HCT116 (cell line): ENCODE measurements at regions not wholly inside any gene's neighbourhood (a gene's known extent, or its start where the extent isn't known, plus 50 kb on each side); places are given as distances from the start of the nearest gene placed in this dataset.

ENCODE experiments used
- CBX3 ChIP-seq: IDR thresholded peaks from 2 replicates; pipeline ENCODE4 v1.6.1; 2012; ENCODE audit warnings: low read depth
- EGR1 ChIP-seq: IDR thresholded peaks from 2 replicates; pipeline ENCODE4 v1.6.1; 2012; ENCODE audit warnings: low read depth
- EZH2 ChIP-seq: fragments of 200-600 bp; sonication (generic); IDR thresholded peaks from 2 replicates; pipeline ENCODE4 v1.6.1; 2017; ENCODE audit warnings: antibody characterized with exemption, mixed run types
- EZH2phosphoT487 ChIP-seq: fragments of 200-600 bp; IDR thresholded peaks from 2 replicates; pipeline ENCODE4 v1.6.1; 2018; ENCODE audit warnings: antibody characterized with exemption, borderline replicate concordance
- POLR2A ChIP-seq: IDR thresholded peaks from 2 replicates; pipeline ENCODE4 v1.7.0; 2011; ENCODE audit warnings: borderline replicate concordance; ENCODE audit not compliant: insufficient read depth, insufficient read length; ENCODE audit errors: extremely low read depth
- POLR2AphosphoS5 ChIP-seq: IDR thresholded peaks from 2 replicates; pipeline ENCODE4 v1.6.1; 2011; ENCODE audit warnings: mild to moderate bottlenecking, low read depth, low read length, moderate library complexity
- RAD21 ChIP-seq: IDR thresholded peaks from 2 replicates; pipeline ENCODE4 v1.6.1; 2012; ENCODE audit warnings: low read depth, mild to moderate bottlenecking
- SP1 ChIP-seq: IDR thresholded peaks from 2 replicates; pipeline ENCODE4 v1.6.1; 2012; ENCODE audit warnings: low read depth
- YY1 ChIP-seq: IDR thresholded peaks from 2 replicates; pipeline ENCODE4 v1.6.1; 2011; ENCODE audit warnings: low read length, low read depth, moderate library complexity, mild to moderate bottlenecking; ENCODE audit not compliant: insufficient replicate concordance; ENCODE audit errors: extremely low read depth
- ZNF274 ChIP-seq: fragments of 200-500 bp; sonication (Bioruptor generic); IDR thresholded peaks from 2 replicates; pipeline ENCODE4 v1.6.1; 2014; ENCODE audit warnings: mild to moderate bottlenecking, low read depth, low read length, inconsistent platforms
- TF ChIP-seq, protein P1 (sequence below), 3 experiments: fragments of 200-600 bp in 1 of 3; sonication (generic) in 1 of 3; IDR thresholded peaks in 2 of 3; conservative IDR thresholded peaks in 1 of 3; 2 replicates each; pipeline ENCODE4 v1.5.1; 2012 to 2017; ENCODE audit warnings: low read depth in 2 of 3, low read length in 2 of 3, antibody characterized with exemption in 1 of 3, borderline replicate concordance in 1 of 3, control low read depth in 1 of 3, mild to moderate bottlenecking in 1 of 3, mixed read lengths in 1 of 3, mixed run types in 1 of 3, moderate library complexity in 1 of 3; ENCODE audit not compliant: insufficient read depth in 1 of 3
- TF ChIP-seq, protein P2 (sequence below): IDR thresholded peaks from 2 replicates; pipeline ENCODE4 v1.6.1; 2012
- TF ChIP-seq, protein P3 (sequence below): IDR thresholded peaks from 2 replicates; pipeline ENCODE4 v1.6.1; 2012; ENCODE audit warnings: low read depth
- TF ChIP-seq, protein P4 (sequence below): IDR thresholded peaks from 2 replicates; pipeline ENCODE4 v1.6.1; 2011; ENCODE audit warnings: mild to moderate bottlenecking, low read length, moderate library complexity; ENCODE audit not compliant: insufficient replicate concordance; ENCODE audit errors: extremely low read depth

DNA sequence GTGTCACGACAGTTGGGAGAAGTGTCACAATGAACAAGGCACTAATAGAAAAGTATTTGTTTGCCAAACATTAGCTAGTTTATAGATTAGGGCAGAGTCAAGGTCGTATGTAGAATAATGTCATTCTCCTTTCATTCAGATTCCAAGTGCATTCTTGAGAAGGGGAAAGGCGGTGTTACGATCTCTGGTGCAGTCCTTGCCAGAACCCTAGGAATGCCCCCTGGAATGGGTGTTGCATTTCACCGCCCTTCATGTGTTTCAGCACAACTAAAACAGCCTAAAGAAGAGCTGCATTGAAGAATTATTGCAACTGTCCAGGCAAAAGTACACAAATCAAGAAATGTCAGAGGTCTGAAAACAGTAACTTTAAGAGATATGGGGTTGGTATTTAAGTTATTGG is 721.0 kb upstream of the WWC1 start:
- TF ChIP-seq POLR2AphosphoS5 (no peak), ZNF274 (no peak), EZH2 (no peak), POLR2A (no peak), EZH2phosphoT487 (no peak), RAD21 (no peak), EGR1 (no peak), CBX3 (no peak), YY1 (no peak), SP1 (no peak)
- TF ChIP-seq, protein P1, sequence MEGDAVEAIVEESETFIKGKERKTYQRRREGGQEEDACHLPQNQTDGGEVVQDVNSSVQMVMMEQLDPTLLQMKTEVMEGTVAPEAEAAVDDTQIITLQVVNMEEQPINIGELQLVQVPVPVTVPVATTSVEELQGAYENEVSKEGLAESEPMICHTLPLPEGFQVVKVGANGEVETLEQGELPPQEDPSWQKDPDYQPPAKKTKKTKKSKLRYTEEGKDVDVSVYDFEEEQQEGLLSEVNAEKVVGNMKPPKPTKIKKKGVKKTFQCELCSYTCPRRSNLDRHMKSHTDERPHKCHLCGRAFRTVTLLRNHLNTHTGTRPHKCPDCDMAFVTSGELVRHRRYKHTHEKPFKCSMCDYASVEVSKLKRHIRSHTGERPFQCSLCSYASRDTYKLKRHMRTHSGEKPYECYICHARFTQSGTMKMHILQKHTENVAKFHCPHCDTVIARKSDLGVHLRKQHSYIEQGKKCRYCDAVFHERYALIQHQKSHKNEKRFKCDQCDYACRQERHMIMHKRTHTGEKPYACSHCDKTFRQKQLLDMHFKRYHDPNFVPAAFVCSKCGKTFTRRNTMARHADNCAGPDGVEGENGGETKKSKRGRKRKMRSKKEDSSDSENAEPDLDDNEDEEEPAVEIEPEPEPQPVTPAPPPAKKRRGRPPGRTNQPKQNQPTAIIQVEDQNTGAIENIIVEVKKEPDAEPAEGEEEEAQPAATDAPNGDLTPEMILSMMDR (IDR thresholded peaks at IDR 0.05 in 2 of 3, conservative IDR thresholded peaks at IDR 0.05 in 1 of 3; ENCODE audit: borderline replicate concordance in 1 of 3, insufficient read depth in 1 of 3, low read depth in 2 of 3, low read length in 2 of 3), result no peak
- TF ChIP-seq, protein P2, sequence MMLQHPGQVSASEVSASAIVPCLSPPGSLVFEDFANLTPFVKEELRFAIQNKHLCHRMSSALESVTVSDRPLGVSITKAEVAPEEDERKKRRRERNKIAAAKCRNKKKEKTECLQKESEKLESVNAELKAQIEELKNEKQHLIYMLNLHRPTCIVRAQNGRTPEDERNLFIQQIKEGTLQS, result no peak
- TF ChIP-seq, protein P3, sequence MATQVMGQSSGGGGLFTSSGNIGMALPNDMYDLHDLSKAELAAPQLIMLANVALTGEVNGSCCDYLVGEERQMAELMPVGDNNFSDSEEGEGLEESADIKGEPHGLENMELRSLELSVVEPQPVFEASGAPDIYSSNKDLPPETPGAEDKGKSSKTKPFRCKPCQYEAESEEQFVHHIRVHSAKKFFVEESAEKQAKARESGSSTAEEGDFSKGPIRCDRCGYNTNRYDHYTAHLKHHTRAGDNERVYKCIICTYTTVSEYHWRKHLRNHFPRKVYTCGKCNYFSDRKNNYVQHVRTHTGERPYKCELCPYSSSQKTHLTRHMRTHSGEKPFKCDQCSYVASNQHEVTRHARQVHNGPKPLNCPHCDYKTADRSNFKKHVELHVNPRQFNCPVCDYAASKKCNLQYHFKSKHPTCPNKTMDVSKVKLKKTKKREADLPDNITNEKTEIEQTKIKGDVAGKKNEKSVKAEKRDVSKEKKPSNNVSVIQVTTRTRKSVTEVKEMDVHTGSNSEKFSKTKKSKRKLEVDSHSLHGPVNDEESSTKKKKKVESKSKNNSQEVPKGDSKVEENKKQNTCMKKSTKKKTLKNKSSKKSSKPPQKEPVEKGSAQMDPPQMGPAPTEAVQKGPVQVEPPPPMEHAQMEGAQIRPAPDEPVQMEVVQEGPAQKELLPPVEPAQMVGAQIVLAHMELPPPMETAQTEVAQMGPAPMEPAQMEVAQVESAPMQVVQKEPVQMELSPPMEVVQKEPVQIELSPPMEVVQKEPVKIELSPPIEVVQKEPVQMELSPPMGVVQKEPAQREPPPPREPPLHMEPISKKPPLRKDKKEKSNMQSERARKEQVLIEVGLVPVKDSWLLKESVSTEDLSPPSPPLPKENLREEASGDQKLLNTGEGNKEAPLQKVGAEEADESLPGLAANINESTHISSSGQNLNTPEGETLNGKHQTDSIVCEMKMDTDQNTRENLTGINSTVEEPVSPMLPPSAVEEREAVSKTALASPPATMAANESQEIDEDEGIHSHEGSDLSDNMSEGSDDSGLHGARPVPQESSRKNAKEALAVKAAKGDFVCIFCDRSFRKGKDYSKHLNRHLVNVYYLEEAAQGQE, result no peak
- TF ChIP-seq, protein P4, sequence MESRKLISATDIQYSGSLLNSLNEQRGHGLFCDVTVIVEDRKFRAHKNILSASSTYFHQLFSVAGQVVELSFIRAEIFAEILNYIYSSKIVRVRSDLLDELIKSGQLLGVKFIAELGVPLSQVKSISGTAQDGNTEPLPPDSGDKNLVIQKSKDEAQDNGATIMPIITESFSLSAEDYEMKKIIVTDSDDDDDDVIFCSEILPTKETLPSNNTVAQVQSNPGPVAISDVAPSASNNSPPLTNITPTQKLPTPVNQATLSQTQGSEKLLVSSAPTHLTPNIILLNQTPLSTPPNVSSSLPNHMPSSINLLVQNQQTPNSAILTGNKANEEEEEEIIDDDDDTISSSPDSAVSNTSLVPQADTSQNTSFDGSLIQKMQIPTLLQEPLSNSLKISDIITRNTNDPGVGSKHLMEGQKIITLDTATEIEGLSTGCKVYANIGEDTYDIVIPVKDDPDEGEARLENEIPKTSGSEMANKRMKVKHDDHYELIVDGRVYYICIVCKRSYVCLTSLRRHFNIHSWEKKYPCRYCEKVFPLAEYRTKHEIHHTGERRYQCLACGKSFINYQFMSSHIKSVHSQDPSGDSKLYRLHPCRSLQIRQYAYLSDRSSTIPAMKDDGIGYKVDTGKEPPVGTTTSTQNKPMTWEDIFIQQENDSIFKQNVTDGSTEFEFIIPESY, result no peak
